T-helper 1 cell (primary cell): ENCODE measurements at regions not wholly inside any gene's neighbourhood (a gene's known extent, or its start where the extent isn't known, plus 50 kb on each side); places are given as distances from the start of the nearest gene placed in this dataset.
A peak's percentile ranks its signal among the peaks of the same experiment; 100 is the strongest.
"Not testable (repeated sequence)": the region's sequence is repeated elsewhere in the genome, so short reads cannot be mapped to it uniquely, and the experiment has no call there.

Source experiments
- DNase-seq, 5 donors: peaks; one replicate each; pipeline ENCODE4 v3.0.0-alpha.2; 2012 to 2020

DNA sequence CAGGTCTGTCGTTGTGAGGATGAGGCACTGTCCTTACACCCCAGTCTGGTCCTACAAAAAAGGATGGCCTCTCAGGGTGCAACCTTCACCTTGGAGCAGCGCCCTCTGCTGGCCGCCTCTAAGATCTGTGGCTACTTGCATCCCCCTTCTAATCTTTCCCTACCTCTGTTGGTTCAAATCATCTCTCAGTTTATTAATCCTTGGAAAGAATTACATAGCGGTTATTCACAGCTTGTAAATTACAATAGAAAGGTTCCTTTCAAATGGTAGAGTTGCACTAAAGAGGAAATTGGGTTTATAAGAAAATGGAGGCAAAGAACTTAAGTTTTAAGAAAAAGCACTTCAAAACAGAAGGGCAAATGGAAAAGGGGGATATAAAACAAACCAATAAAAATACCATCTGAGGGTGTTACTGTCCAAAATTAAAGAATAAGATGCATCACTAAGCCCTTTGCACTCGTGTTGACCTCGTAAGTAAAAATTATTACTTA lies 102.0 kb upstream of the PLEKHM1 start:
- peak; percentile 49 to 77 (median 69) for DNase-seq

DNA sequence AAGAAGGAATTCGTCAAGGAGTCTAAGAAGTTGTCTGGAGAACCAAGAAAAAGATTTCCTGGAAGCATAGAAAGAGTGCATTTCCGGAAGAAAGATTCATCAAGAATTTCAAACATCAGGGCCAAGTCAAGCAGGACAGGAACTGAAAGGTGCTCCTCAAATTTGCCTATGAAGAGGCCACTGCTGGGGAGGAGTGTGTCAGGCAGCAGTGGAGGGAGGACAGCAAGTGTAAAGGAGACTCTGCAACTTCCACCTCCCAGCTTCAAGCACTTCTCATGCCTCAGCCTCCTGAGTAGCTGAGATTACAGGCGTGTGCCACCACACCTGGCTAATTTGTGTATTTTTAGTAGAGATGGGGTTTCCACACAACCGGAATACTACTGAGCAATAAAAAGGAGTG lies 105.8 kb upstream of the PLEKHM1 start:
- DNase-seq: not testable (repeated sequence)

DNA sequence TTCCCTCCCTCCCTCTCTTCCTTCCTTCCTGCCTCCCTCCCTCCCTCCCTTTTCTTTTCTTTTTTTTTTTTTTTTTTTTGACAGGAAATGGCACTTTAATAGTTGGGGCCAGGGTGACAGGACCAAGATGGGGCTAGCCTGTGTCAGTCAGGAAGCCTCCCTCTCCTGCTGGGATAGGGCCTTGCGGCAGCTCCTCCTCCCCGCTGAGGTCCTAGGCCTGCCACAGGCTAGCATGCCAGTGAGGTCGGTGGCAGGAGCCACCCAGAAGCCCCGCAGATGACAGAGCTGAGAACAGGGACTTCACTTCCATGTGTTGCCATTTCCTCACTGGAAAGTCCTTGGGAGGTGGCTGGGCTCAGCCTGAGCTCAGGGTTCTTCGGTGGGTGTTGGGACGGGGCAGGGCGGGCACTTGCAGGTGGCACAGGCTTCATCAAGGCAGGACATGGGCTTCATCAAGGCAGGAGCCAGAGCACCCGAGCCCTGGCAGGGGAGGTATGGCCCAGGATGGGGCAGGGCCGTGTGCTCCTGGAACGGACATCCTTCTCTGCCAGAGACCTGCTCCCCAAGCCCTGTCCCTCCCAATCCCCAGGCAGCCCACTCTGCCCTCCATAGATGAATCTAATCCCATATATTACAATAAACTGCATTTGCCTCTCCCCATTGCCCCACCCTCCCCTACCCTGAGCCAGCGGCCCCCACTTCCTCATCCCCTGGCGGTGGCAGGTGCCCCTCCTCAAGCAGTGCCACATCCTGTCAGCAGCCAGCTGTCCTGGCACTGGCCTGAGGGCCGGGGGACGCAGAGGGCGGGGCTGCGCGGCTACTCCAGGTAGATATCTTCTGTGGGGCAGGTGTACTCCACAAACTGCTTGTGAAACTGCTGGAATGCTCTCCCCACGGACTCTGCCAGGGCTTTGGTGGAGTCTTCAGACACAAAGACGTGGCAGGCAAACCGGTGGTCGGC lies 109.8 kb upstream of the PLEKHM1 start:
- DNase-seq: not testable (repeated sequence)

DNA sequence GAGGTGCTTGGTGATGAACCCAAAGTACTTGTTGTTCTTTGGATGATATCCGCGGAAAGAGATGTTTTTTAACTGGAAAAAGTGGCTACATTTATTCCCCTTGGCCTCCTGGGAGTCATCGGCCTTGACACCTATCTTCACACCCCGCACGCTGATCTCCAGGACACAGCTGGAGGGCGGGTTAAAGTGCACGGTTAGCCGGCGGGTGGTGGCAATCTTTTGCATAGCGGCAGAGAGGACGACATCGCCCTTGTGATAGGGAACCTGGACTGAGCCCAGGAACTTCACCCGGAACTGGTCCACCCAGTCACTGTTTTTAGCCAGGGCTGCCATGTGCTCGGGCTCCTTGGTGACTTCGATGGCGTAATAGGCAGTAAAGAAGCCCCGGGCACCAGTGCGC lies 110.5 kb upstream of the PLEKHM1 start:
- DNase-seq: not testable (repeated sequence)

DNA sequence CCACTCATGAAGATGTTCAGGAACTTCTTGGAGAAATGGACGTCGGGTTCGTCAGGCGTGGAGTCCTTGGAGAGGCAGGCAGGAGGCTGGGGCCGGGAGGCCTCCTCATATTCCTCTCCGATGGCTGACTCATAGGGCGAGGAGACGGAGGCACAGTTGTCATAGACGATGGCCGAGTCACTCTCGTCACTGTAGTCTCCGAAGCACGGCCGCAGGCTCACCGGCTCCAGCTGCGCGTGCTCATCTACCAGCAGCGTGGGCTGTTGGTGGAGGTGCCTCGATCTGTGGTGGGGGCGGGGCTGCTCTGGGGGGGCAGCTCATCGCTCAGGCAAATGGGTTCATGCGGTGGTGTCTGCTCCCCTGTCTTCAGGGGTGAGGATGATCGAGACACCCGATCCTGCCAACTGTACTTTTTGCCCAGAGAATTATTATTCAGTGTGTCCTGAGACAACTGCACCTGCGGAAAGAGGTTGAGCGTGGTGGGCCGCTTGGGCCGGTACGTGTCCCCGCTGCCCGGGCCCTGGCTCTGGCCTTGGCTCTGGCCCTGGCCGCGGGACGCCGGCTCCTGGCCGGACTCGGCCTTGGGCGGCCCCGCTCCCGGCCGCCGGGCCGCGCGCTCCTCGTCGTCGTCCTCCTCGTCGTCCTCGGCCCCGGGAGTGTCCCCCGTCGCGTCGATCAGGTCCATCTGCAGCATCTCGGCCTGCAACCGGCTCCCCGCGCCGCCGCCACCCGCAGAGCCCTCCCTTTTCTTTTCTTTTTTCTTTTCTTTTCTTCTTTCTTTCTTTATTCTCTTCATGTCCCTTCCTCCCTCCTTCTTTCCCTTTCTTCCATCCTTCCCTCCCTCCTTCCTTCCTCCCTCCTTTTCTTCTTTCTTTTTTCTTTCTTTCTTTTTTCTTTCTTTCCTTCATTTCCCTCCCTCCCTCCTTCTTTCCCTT lies 111.4 kb upstream of the PLEKHM1 start:
- not testable (repeated sequence) for DNase-seq

DNA sequence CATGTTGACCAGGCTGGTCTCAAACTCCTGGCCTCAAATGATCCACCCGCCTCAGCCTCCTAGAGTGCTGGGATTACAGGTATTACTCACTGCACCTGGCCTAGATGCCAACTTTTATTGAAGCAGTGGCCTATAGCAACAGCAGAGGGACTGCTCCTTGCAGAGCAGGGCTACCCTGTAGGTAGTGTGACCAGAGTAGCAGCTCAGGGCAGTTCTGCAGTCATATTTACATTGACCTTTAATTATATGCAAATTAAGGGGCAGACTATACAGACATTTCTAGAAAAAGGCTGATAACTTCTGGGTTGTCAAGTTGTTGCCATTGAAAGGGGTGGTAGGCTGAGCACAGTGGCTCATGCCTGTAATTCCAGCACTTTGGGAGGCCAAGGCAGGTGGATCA lies 115.2 kb upstream of the PLEKHM1 start:
- DNase-seq: not testable (repeated sequence)

DNA sequence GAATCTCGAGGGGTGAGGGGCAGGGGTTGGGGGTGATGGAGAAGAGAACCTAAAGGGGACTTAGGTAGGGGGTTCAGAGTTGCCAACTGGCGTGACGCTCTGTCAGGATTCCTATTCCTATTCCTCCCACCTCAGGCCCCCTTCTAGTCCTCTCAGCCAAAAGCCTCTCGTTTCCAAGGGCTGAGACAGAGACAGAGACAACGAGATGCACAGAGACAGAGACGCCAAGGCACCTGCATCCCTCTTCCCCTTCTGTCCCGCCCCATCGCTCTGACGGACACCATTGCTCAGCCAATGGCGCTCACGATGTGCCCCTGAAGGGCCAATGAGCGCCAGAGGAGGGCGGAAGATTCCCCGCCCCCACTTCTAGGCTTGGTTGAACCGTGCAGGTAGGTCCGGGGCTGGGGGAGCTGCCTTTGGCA lies 129.5 kb upstream of the PLEKHM1 start:
- DNase-seq: peak; percentile 55 to 78 (median 66)

DNA sequence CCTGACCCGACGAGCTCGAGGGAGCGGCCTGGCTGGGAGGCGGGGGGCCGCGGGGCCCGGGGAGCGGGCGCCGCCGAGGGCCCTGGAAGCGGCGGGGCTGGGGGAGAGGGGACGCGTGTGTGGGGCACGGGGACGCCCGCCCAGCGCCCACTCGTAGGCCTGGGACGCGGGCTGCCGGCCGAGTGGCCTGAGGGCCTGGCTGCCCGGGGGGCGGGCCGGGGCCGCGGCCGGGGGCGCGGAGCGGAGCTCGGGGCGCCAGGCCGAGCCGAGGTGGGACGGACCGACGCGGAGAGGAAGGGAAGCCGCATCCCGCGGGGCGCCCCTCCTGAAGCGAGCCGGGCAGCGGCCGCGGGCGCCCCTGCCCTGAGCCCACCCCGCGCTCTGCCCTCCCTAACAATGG lies 129.9 kb upstream of the PLEKHM1 start:
- peak in 2 of 5 donors; percentile 16 to 21 for DNase-seq

DNA sequence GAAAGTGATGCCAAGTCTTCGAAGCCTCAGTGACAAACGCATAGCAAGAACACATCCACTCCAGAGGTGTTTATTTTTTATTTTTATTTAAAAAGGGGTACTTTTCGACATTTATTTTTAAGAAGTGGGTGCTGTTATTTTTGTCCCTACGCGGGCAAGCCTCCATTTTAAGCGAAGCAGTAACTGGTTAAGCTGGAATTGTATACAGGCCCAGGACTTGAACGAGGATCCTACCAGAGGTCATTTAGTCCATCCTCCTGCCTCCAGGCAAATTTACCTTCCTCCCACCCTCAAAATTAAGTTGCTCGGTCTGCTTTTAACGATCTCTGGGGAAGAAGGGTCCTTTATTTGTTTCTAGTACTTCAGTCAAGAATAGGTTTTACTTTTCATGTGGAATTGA lies 130.6 kb upstream of the PLEKHM1 start:
- not testable (repeated sequence) for DNase-seq

DNA sequence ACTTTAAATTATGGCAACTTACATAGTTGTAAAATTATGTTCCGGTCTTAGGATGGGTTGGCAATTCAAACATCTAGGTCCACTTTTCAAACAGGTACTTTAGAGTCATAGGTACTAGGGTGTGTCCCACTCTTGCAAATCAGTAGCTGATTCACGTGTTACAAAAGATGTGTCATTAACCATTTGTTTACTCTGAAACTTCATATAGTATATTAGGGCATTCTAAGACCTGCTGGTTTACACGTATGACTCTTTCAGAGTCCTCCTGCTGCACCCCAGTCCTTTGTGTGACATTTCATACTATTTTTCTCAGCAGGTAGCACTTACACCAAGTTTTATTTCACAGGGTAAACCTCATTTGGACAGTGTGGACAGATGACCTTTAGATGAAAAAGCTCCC lies 131.8 kb upstream of the PLEKHM1 start:
- DNase-seq: not testable (repeated sequence)

DNA sequence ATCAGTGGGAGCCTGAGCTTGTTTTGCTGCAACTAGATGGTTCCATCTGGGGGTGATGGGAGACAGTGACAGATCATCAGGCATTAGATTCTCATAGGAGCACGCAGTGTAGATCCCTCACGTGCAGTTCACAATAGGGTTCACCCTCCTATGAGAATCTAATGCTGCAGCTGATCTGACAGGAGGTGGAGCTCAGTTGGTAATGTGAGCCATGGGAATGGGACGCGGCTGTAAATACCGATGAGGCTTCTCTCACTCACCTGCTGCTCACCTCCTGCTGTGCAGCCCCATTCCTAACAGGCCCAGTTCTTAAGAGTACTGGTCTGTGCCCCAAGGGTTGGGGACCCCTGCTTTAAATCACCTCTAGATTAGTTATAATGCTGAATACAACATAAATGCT lies 137.5 kb upstream of the PLEKHM1 start:
- DNase-seq: no peak

DNA sequence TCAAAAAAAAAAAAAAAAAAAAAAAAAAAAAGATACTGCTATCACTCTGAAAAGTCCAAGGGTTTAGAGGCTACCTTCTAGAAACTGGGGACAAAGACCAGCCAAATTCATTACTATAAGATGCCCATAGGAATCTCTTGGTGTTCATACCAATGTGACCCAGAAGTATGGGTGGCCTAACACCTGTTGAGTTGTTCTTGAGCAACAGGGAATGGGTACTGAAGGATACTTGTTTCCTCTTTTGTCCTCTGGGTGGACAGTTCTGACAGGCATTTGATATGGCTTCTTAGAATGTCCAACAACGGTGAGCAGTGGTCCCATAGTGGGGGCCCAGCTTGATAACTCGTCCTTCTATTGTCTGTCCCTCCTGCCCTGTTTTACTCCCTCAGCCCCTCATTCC lies 141.4 kb upstream of the PLEKHM1 start:
- no peak for DNase-seq

DNA sequence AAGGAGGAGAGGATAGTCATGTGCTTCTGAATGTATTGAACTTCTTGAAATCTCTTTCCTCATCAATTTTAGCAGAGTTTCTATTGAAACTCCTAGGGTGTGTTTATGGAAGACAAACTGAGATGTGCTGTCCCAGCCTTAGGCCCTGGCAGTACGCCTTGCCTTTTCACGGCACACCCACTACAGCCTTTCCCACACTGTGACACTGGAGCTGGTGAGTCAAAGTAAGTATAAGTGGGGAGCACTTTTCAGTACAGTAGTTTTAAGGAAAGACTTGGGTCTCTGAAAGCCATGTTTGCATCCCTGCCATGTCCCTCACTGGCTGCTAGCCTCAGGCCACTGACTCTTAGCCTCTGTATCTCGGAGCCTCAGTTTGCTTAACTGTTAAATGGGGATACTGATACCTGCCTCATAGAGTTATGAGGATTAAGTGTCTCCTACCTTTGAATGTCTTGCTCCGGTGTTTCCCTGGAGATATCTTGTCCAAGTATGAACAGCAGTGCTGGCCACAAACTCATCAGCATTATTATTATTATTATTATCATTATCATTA lies 144.7 kb upstream of the CRHR1 start:
- no peak for DNase-seq

DNA sequence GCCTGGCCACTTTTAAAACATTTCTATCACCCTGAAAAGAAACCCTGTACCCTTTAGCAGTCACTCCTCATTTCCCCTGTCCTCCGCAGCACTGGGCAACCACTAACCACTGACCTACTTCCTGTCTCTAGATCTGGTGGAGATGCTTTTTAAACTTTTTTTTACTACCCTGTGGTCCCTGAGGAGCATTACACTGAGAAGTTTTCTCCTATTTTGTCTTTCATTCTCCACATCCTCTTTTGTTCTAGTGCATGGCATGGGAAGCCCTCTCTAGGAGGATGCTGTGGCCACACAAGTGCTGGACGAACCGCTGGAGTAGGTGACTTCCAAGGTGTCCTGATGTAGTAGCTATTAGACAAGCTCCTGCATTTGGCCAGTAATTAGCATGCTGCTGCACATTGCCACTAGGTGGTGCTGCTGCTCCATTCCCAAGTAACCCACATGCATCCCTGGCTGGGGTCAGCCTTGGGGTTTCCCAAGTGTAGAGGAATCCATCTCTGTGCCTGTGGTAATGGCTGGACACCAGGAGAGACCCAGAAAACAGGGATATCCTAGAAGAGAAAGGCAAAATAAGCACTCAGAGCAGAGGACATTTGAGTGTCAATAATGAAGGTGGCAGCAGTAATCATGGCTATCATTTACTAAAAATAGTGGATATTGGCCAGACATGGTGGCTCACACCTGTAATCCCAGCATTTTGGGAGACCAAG lies 143.8 kb upstream of the CRHR1 start:
- DNase-seq: peak; percentile 36 to 69 (median 56)

DNA sequence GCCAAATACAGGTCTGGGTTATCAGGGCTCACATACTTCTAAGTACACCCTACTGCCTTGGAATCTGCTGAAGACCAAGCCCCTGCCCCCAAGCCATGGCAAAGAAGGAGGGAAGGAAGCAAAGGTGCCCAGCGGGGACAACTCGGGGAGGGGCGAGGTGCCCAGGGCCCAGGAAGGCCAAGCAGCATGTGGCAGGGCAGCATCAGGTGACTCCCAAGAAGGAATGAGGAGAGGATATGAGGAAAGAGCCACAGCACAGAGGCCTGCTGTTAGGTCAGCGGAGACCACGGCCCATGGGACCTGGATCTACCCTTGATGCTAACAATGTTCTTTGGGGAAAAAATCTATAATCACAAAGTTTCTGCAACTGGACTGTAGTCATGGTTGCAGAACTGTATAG lies 142.6 kb upstream of the CRHR1 start:
- no peak for DNase-seq

DNA sequence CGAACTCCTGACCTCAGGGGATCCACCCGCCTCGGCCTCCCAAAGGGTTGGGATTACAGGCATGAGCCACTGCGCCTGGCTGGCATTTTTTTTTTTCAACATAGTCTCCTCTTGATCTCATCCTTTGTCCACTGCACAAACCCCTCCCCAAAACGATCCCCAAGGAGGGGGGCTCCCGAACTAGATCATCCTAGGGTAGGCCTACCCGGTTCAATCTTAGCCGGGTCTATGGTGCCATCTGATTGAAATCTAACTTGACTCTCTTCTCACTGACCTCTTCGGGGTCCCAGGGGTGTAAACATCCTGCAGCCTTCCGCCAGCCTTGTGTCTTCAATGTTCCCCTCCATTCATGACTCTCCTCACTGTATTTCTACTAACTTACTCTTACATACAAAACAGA lies 140.5 kb upstream of the CRHR1 start:
- no peak for DNase-seq

DNA sequence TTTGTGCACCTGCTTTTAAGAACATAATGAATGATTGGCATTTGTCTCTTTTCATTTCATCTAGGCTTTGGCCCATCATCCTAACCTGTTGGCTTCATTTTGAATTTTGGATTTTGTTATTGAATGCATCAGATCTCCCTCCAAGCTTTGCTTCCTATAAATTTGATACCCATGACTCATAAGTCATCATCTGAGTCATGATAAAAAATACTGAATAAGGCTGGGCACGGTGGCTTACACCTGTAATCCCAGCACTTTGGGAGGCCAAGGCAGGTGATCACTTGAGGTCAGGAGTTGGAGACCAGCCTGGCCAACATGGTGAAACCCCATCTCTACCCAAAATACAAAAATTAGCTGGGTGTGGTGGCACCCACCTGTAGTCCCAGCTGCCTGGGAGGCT lies 139.5 kb upstream of the CRHR1 start:
- DNase-seq: not testable (repeated sequence)

DNA sequence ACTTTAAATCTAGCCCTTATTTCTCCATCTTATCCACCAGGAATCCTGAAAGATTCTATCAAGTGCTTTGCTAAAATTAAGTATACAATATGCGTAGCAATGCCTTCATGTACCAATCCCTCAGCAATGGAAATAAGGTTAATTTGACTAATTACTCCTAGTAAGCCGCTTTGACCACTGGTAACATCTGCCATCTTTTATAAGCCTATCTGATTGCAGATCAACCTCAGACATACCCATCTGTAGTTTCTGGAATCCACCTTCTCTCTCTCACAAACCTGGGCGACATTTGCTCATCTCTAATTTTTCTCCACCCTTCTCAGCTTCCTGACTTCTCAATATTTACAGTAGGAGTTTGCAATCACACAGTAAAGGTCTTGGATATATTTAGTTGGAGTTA lies 138.8 kb upstream of the CRHR1 start:
- no peak for DNase-seq

DNA sequence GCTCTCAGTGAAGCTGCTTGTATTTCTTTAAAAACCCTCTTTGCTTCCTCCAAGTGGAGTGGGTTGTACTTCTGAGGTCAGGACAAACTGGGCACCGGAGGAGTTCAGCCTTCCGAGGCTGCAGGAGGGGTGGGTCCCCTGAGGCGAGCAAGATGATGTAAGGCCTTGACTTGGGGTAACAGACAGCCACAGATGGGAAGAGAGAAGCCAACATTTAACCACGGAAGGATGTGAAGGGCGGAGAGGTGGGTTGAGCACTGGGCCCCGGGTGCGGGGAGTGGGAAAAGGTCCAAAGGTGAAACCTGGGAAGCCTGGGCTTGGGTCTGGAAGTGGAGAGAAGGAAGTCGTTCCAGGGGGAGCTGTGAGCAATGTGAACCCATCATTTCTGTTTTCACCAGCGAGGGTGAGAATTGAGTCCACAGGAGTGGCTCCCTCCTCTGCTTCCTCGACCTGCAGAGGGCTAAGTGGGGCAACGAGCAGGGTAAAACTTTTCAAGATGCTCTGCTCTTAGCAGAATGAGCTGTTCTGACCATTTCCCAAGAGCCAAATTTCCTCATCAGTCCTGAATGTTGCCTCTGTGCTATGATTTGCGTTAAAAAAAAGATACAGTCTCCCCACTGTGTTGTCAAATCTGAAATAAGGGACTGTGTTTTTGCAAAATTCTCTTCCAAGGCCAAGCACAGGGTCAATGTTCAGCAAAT lies 137.7 kb upstream of the CRHR1 start:
- no peak for DNase-seq

DNA sequence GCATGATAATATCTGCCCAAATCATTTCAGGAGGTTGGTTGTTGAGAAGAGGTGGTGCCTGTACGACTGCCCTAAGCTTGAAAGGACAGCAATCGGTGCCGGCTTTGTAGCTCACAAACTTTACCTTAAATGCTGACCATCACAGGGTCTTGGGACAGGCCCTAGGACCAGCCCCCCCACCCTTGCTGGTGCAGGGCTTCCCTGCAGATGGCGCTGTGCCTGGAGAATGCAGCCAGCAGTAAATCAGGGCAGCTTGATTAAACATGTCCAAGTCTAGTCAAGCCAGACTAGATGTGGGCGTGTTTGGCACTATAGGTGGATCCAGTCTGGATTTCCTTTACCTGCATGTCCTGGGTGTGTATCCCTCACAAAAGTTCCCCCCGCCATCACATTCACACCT lies 135.5 kb upstream of the CRHR1 start:
- no peak for DNase-seq

DNA sequence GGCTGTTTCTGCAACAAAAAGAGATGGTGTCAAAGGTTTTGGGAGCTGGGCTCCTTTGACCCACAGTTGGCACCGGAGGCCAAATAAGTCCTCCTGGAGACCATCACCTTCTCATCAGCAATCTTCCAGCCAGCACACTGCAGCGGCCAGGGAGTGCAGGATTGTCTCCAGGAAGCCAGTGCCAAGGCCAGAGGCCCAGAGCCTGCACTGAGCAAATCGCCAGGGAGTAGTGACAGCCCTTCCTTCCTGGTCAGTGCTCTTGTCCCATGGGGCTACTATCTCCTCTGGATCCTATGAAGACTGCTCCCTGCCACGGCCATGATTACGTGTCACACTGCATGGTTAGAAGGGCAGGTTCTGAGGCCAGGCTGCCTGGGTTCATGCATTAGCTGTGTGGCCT lies 134.3 kb upstream of the CRHR1 start:
- DNase-seq: no peak

DNA sequence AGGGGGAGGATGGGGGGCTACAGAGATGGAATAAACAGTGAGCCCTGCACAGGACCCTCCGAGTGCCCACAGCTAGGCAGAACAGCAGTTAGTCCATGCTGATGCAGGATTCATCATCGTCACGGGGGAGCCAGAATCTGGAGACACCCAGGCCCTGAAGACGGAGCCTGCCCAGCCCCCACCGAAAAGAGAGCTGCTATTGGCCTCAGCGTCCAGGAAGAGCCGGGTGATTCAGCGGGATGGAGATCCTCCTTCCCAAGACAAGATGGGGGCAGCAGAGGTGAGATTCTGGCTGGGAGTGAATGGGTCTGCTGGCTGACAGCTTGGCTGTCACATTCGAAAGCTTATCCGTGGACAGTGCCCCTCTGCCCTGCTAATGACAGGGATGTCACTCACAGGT lies 133.6 kb upstream of the CRHR1 start:
- DNase-seq: no peak
